ENCODE measurements at regions not wholly inside any gene's neighbourhood (a gene's known extent, or its start where the extent isn't known, plus 50 kb on each side); places are given as distances from the start of the nearest gene placed in this dataset.

- peaks cover 19% of the 10 kb centered on the region for H3K27me3 Mint-ChIP-seq (ENCODE audit: low read depth)
- H3K4me3 Mint-ChIP-seq: no peak overlapping the region
- TF ChIP-seq, protein P1, sequence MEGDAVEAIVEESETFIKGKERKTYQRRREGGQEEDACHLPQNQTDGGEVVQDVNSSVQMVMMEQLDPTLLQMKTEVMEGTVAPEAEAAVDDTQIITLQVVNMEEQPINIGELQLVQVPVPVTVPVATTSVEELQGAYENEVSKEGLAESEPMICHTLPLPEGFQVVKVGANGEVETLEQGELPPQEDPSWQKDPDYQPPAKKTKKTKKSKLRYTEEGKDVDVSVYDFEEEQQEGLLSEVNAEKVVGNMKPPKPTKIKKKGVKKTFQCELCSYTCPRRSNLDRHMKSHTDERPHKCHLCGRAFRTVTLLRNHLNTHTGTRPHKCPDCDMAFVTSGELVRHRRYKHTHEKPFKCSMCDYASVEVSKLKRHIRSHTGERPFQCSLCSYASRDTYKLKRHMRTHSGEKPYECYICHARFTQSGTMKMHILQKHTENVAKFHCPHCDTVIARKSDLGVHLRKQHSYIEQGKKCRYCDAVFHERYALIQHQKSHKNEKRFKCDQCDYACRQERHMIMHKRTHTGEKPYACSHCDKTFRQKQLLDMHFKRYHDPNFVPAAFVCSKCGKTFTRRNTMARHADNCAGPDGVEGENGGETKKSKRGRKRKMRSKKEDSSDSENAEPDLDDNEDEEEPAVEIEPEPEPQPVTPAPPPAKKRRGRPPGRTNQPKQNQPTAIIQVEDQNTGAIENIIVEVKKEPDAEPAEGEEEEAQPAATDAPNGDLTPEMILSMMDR (IDR thresholded peaks at IDR 0.05; ENCODE audit: unreplicated experiment in 3 of 3): no peak
- H3K4me1 Mint-ChIP-seq: no peaks in the 10 kb centered on the region
- H3K36me3 Mint-ChIP-seq (ENCODE audit: low read depth): no peaks in the 10 kb centered on the region
- H3K9me3 Mint-ChIP-seq: no peaks in the 10 kb centered on the region
- no peak overlapping the region for H3K27ac Mint-ChIP-seq
Observed at GRCh38 chr11:13208921-13209320, 68.7 kb upstream of the BMAL1 start.

DNA sequence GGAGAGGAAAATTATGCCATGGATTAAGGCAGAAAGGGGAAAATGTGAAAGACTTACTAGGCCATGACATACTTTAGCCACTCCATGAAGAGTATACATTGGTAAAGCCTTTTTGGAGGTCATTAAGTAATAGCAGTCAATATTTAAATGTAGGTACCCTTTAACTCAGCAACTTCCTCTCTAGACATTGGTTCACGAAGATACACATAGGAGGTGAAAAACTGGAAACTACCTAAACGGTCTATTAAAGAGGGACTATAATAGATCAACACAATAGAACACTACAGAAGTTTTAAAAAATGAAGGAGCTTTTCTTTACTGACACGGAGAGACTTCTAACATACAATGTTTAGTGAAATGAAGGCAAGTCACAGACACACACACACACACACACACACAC lies 68.2 kb upstream of the BMAL1 start:
- Mint-ChIP-seq H3K36me3 (ENCODE audit: low read depth) (no peaks in the 10 kb centered on the region), H3K4me1 (no peaks in the 10 kb centered on the region), H3K9me3 (no peaks in the 10 kb centered on the region), H3K27ac (no peak overlapping the region), H3K4me3 (no peak overlapping the region), H3K27me3 (ENCODE audit: low read depth) (peaks cover 19% of the 10 kb centered on the region)
- TF ChIP-seq, protein P1 (IDR thresholded peaks at IDR 0.05; ENCODE audit: unreplicated experiment in 3 of 3): no peak

GRCh38 chr11:13210424-13210823 lies 67.2 kb upstream of the BMAL1 start:
- Mint-ChIP-seq H3K9me3 (no peaks in the 10 kb centered on the region), H3K4me3 (no peak overlapping the region), H3K36me3 (ENCODE audit: low read depth) (no peaks in the 10 kb centered on the region), H3K27ac (no peak overlapping the region), H3K4me1 (no peaks in the 10 kb centered on the region), H3K27me3 (ENCODE audit: low read depth) (peaks cover 24% of the 10 kb centered on the region)
- TF ChIP-seq, protein P1 (IDR thresholded peaks at IDR 0.05; ENCODE audit: unreplicated experiment in 3 of 3): peak; percentile 69 to 73 (median 71)

- H3K27me3 Mint-ChIP-seq (ENCODE audit: low read depth): peaks cover 16% of the 10 kb centered on the region
- H3K36me3 Mint-ChIP-seq (ENCODE audit: low read depth): no peaks in the 10 kb centered on the region
- no peaks in the 10 kb centered on the region for H3K9me3 Mint-ChIP-seq
- H3K4me1 Mint-ChIP-seq: no peaks in the 10 kb centered on the region
- H3K27ac Mint-ChIP-seq: no peak overlapping the region
- TF ChIP-seq, protein P1 (IDR thresholded peaks at IDR 0.05; ENCODE audit: unreplicated experiment in 3 of 3): no peak
- no peak overlapping the region for H3K4me3 Mint-ChIP-seq
Observed at GRCh38 chr11:13214276-13214675, 63.3 kb upstream of the BMAL1 start.

- Mint-ChIP-seq H3K36me3 (ENCODE audit: low read depth) (no peaks in the 10 kb centered on the region), H3K27ac (no peak overlapping the region), H3K27me3 (ENCODE audit: low read depth) (peaks cover 10% of the 10 kb centered on the region), H3K9me3 (no peaks in the 10 kb centered on the region), H3K4me3 (no peak overlapping the region), H3K4me1 (no peaks in the 10 kb centered on the region)
- TF ChIP-seq, protein P1 (IDR thresholded peaks at IDR 0.05; ENCODE audit: unreplicated experiment in 3 of 3): no peak
Observed at GRCh38 chr11:13215149-13215548, 62.4 kb upstream of the BMAL1 start.

DNA sequence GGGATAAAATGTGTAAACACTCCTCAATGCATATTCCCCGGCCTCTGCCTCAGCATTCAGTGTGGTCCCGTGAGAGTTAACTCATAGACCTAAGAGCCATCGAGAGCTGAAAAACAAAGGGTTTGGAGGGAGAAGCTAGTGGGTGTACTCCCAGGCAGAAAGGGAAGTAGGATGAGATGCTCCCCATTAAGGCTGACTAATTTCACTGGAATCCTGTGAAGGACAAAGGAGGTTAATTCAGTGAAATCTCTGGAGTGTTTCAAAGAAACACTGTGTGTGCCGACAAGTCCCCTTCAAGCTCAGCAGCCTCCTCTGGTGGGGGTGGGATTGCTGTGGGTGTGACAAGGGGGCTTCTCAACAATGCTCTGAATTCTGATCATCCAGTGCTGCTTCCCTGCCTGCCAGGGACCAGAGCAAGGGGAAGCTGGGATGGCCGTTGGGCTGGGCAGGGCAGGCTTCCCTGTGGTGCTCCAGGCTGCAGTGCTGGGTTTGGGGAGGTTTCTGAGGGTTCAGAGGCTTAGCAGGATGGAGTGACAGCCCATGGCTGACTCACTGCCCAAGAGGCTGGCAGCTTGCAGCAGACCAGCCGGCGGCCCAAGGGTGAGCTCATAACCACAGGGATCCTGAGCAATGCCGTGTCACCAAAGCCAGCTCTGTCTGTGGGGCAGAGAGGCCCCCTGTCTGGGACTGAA lies 61.4 kb upstream of the BMAL1 start:
- H3K9me3 Mint-ChIP-seq: no peaks in the 10 kb centered on the region
- no peak overlapping the region for H3K4me3 Mint-ChIP-seq
- no peaks in the 10 kb centered on the region for H3K4me1 Mint-ChIP-seq
- TF ChIP-seq, protein P1 (IDR thresholded peaks at IDR 0.05; ENCODE audit: unreplicated experiment in 3 of 3): no peak
- no peak overlapping the region for H3K27ac Mint-ChIP-seq
- H3K36me3 Mint-ChIP-seq (ENCODE audit: low read depth): no peaks in the 10 kb centered on the region
- peaks cover 8% of the 10 kb centered on the region for H3K27me3 Mint-ChIP-seq (ENCODE audit: low read depth)

Data from nephron (organoid).